ENCODE measurements at regions not wholly inside any gene's neighbourhood (a gene's known extent, or its start where the extent isn't known, plus 50 kb on each side); places are given as distances from the start of the nearest gene placed in this dataset.

GRCh38 chr13:73321043-73321442 lies 262.2 kb downstream of the KLF5 start:
- TF ChIP-seq CTCF (IDR thresholded peaks at IDR 0.05; ENCODE audit: insufficient read depth, low read depth, low read length): no peak
- TF ChIP-seq EZH2 (IDR thresholded peaks at IDR 0.05; ENCODE audit: insufficient read depth, low read length): no peak
